Hepatocyte (in vitro differentiated cells): ENCODE measurements at regions not wholly inside any gene's neighbourhood (a gene's known extent, or its start where the extent isn't known, plus 50 kb on each side); places are given as distances from the start of the nearest gene placed in this dataset.

Experiments
- EZH2 ChIP-seq: fragments of 200-600 bp; sonication (generic); IDR thresholded peaks from 2 replicates; pipeline ENCODE4 v1.6.1; 2016; ENCODE audit warnings: antibody characterized with exemption, mild to moderate bottlenecking, borderline replicate concordance
- EZH2phosphoT487 ChIP-seq: fragments of 200-600 bp; sonication (generic); IDR thresholded peaks from one replicate; pipeline ENCODE4 v1.6.1; 2018; ENCODE audit warnings: antibody characterized with exemption, mild to moderate bottlenecking, low read depth, moderate library complexity; ENCODE audit not compliant: unreplicated experiment, severe bottlenecking
- TF ChIP-seq, protein P1 (sequence below): fragments of 200-600 bp; sonication (generic); IDR thresholded peaks from 2 replicates; pipeline ENCODE4 v1.5.1; 2016; ENCODE audit warnings: antibody characterized with exemption, mild to moderate bottlenecking; ENCODE audit not compliant: poor library complexity

DNA sequence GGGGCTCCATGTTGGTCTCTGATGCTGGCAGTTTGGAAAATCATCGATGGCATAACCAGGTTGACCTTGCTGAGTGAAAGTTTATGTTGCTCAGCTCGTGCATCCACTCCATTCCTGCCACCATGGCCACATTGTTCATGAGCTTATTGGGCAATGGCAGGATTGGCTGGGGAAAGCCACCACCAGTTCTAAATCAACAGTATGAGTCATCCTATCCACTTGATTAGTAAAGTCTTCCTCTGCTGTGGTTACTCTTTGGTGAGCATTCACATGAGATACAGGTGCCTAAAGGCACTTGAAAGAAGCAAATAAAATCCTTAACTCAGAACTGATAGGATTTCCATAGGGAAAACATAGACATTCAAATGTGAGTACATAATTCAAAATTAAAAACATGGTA lies 131.8 kb upstream of the FBN2 start:
- TF ChIP-seq, protein P1, sequence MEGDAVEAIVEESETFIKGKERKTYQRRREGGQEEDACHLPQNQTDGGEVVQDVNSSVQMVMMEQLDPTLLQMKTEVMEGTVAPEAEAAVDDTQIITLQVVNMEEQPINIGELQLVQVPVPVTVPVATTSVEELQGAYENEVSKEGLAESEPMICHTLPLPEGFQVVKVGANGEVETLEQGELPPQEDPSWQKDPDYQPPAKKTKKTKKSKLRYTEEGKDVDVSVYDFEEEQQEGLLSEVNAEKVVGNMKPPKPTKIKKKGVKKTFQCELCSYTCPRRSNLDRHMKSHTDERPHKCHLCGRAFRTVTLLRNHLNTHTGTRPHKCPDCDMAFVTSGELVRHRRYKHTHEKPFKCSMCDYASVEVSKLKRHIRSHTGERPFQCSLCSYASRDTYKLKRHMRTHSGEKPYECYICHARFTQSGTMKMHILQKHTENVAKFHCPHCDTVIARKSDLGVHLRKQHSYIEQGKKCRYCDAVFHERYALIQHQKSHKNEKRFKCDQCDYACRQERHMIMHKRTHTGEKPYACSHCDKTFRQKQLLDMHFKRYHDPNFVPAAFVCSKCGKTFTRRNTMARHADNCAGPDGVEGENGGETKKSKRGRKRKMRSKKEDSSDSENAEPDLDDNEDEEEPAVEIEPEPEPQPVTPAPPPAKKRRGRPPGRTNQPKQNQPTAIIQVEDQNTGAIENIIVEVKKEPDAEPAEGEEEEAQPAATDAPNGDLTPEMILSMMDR: no peak
- no peak for TF ChIP-seq EZH2
- no peak for TF ChIP-seq EZH2phosphoT487
